Breast epithelium (tissue), 4 donors: ENCODE measurements at regions not wholly inside any gene's neighbourhood (a gene's known extent, or its start where the extent isn't known, plus 50 kb on each side); places are given as distances from the start of the nearest gene placed in this dataset.

Source experiments
- DNase-seq, 2 donors: peaks; one replicate each; pipeline ENCODE4 v3.0.0-alpha.2; 2019; ENCODE audit warnings: low spot score in 2 of 2
- H3K27ac ChIP-seq, 2 donors: fragments of 200-600 bp; sonication (generic) in 1 of 2; one replicate each; pipeline ENCODE4 v1.5.1; 2016 to 2019; ENCODE audit warnings: mild to moderate bottlenecking in 1 of 2
- H3K27me3 ChIP-seq, 2 donors: fragments of 200-600 bp; sonication (generic) in 1 of 2; one replicate each; pipeline versions ENCODE4 v1.5.1 to v1.6.0; 2017 to 2019; ENCODE audit warnings: control low read depth in 1 of 2, mild to moderate bottlenecking in 1 of 2
- H3K36me3 ChIP-seq: fragments of 200-600 bp; one replicate; pipeline ENCODE4 v1.5.1; 2019
- H3K4me1 ChIP-seq, 2 donors: fragments of 200-600 bp; sonication (generic); one replicate each; pipeline ENCODE4 v1.5.1; 2016 to 2019; ENCODE audit warnings: control low read depth in 1 of 2
- H3K4me3 ChIP-seq, 3 donors: fragments of 200-600 bp; sonication (generic); 1 replicate in 2 of 3; 2 replicates in 1 of 3; pipeline ENCODE4 v1.5.1; 2016 to 2019; ENCODE audit warnings: mild to moderate bottlenecking in 3 of 3, moderate library complexity in 2 of 3
- H3K9me3 ChIP-seq, 2 donors: fragments of 200-600 bp; sonication (generic) in 1 of 2; one replicate each; pipeline ENCODE4 v1.5.1; 2016 to 2019; ENCODE audit warnings: control low read depth in 1 of 2
- CTCF ChIP-seq, 3 donors: fragments of 450-650 bp; IDR thresholded peaks; one replicate each; pipeline ENCODE4 v1.5.1; 2016 to 2017; ENCODE audit warnings: antibody characterized with exemption in 3 of 3, mild to moderate bottlenecking in 3 of 3, moderate library complexity in 3 of 3
- POLR2A ChIP-seq: fragments of 450-650 bp; IDR thresholded peaks from one replicate; pipeline ENCODE4 v1.6.1; 2016; ENCODE audit warnings: antibody characterized with exemption, mild to moderate bottlenecking, moderate library complexity
- POLR2AphosphoS5 ChIP-seq, 3 donors: sonication (generic); formaldehyde crosslinking; IDR thresholded peaks; one replicate each; pipeline ENCODE4 v1.6.1; 2017; ENCODE audit warnings: antibody characterized with exemption in 3 of 3
- intact Hi-C: fragments of 100-400 bp; cut with DNase I; formaldehyde crosslinking; loops from one replicate; pipeline ENCODE4 v1.15.1; 2023; ENCODE audit warnings: low total_unique reads

- H3K9me3 ChIP-seq = no peaks in the 10 kb centered on the region
- intact Hi-C loops = no loop called here
- no peak overlapping the region for H3K27ac ChIP-seq
- no peak for DNase-seq
- H3K4me3 ChIP-seq = no peak overlapping the region
- TF ChIP-seq POLR2A (no peak), POLR2AphosphoS5 (IDR thresholded peaks at IDR 0.05) (no peak), CTCF (IDR thresholded peaks at IDR 0.05) (no peak)
- H3K36me3 ChIP-seq = no peaks in the 10 kb centered on the region
- no peaks in the 10 kb centered on the region for H3K27me3 ChIP-seq
- H3K4me1 ChIP-seq = no peaks in the 10 kb centered on the region
These were observed 1014.2 kb upstream of the CDH8 start for GRCh38 chr16:63050391-63050790.

- H3K27ac ChIP-seq = no peak overlapping the region
- no peaks in the 10 kb centered on the region for H3K27me3 ChIP-seq
- peaks cover 0 to 2% of the 10 kb centered on the region in 2 donors for H3K9me3 ChIP-seq
- no peaks in the 10 kb centered on the region for H3K36me3 ChIP-seq
- intact Hi-C loops = no loop called here
- no peak overlapping the region for H3K4me3 ChIP-seq
- H3K4me1 ChIP-seq = no peaks in the 10 kb centered on the region
- TF ChIP-seq POLR2AphosphoS5 (IDR thresholded peaks at IDR 0.05) = no peak
- TF ChIP-seq POLR2A = no peak
- no peak for TF ChIP-seq CTCF (IDR thresholded peaks at IDR 0.05)
- DNase-seq = no peak
These were observed 1002.3 kb upstream of the CDH8 start for GRCh38 chr16:63038397-63039106.

- DNase-seq = no peak
- peaks cover 0 to 2% of the 10 kb centered on the region in 2 donors for H3K9me3 ChIP-seq
- no peaks in the 10 kb centered on the region for H3K36me3 ChIP-seq
- H3K4me1 ChIP-seq = no peaks in the 10 kb centered on the region
- H3K27me3 ChIP-seq = no peaks in the 10 kb centered on the region
- TF ChIP-seq POLR2AphosphoS5 (IDR thresholded peaks at IDR 0.05) = no peak
- TF ChIP-seq POLR2A = no peak
- TF ChIP-seq CTCF (IDR thresholded peaks at IDR 0.05) = no peak
- no peak overlapping the region for H3K4me3 ChIP-seq
- no peak overlapping the region for H3K27ac ChIP-seq
- intact Hi-C loops = no loop called here
These were observed 1001.6 kb upstream of the CDH8 start for GRCh38 chr16:63037761-63038396.

GRCh38 chr16:63018581-63019223, 982.5 kb upstream of the CDH8 start:
- TF ChIP-seq POLR2A (no peak), CTCF (IDR thresholded peaks at IDR 0.05) (no peak), POLR2AphosphoS5 (IDR thresholded peaks at IDR 0.05) (no peak)

GRCh38 chr16:63008688-63009087, 972.5 kb upstream of the CDH8 start:
- no peak for DNase-seq
- no peak overlapping the region for H3K4me3 ChIP-seq
- no peak overlapping the region for H3K27ac ChIP-seq
- H3K4me1 ChIP-seq = no peaks in the 10 kb centered on the region
- no peaks in the 10 kb centered on the region for H3K9me3 ChIP-seq
- intact Hi-C loops = no loop called here
- no peaks in the 10 kb centered on the region for H3K27me3 ChIP-seq
- no peak for TF ChIP-seq POLR2A
- TF ChIP-seq CTCF (IDR thresholded peaks at IDR 0.05) = no peak
- TF ChIP-seq POLR2AphosphoS5 (IDR thresholded peaks at IDR 0.05) = no peak
- H3K36me3 ChIP-seq = no peaks in the 10 kb centered on the region

More at GRCh38 chr16:63018581-63019223, 982.5 kb upstream of the CDH8 start:
- Histone ChIP-seq H3K4me1 (no peaks in the 10 kb centered on the region), H3K9me3 (peaks cover 5 to 14% of the 10 kb centered on the region in 2 donors), H3K36me3 (no peaks in the 10 kb centered on the region), H3K4me3 (no peak overlapping the region), H3K27ac (no peak overlapping the region), H3K27me3 (no peaks in the 10 kb centered on the region)
- no peak for DNase-seq
- intact Hi-C loops = no loop called here
